SU-DHL-6 (cell line): ENCODE measurements at regions not wholly inside any gene's neighbourhood (a gene's known extent, or its start where the extent isn't known, plus 50 kb on each side); places are given as distances from the start of the nearest gene placed in this dataset.

Experiments used
- CTCF ChIP-seq: fragments of 200-600 bp; sonication (generic); IDR thresholded peaks from one replicate; pipeline ENCODE4 v1.5.1; 2017; ENCODE audit warnings: antibody characterized with exemption, mild to moderate bottlenecking, low read length, moderate library complexity; ENCODE audit not compliant: insufficient read depth, poor library complexity, severe bottlenecking
- EZH2phosphoT487 ChIP-seq: fragments of 200-600 bp; sonication (generic), shearing (Covaris generic); conservative IDR thresholded peaks from 2 replicates; pipeline ENCODE4 v1.6.1; 2018; ENCODE audit warnings: mild to moderate bottlenecking, antibody characterized with exemption, low read length, moderate library complexity, mixed read lengths

GRCh38 chr7:54253036-54253373 lies 289.2 kb upstream of the VSTM2A start:
- TF ChIP-seq EZH2phosphoT487 (no peak), CTCF (no peak)
